HG03558 (cell line): ENCODE measurements at regions not wholly inside any gene's neighbourhood (a gene's known extent, or its start where the extent isn't known, plus 50 kb on each side); places are given as distances from the start of the nearest gene placed in this dataset.
"Not testable (repeated sequence)": the region's sequence is repeated elsewhere in the genome, so short reads cannot be mapped to it uniquely, and the experiment has no call there.

Source experiments
- ATAC-seq: cut with Tn5 transposase; IDR thresholded peaks from one replicate; pipeline ENCODE4 v1.9.1; 2021; ENCODE audit warnings: moderate number of reproducible peaks; ENCODE audit not compliant: unreplicated experiment; ENCODE audit errors: extremely low read depth

- no peak for ATAC-seq
These were observed 242.8 kb downstream of the GJA1 start for GRCh38 chr6:121678245-121678644.

- ATAC-seq: no peak
These were observed 244.6 kb downstream of the GJA1 start for GRCh38 chr6:121680058-121680457.

- ATAC-seq: no peak
These were observed 247.2 kb downstream of the GJA1 start for GRCh38 chr6:121682666-121683065.

- ATAC-seq: not testable (repeated sequence)
These were observed 250.4 kb downstream of the GJA1 start for GRCh38 chr6:121685806-121686205.

- no peak for ATAC-seq
These were observed 251.2 kb downstream of the GJA1 start for GRCh38 chr6:121686611-121687023.

- ATAC-seq: no peak
These were observed 253.5 kb downstream of the GJA1 start for GRCh38 chr6:121688974-121689373.

GRCh38 chr6:121691126-121691551, 255.7 kb downstream of the GJA1 start:
- no peak for ATAC-seq

- no peak for ATAC-seq
These were observed 258.9 kb downstream of the GJA1 start for GRCh38 chr6:121694389-121694788.

GRCh38 chr6:121694801-121695251, 259.4 kb downstream of the GJA1 start:
- no peak for ATAC-seq

- no peak for ATAC-seq
These were observed 259.9 kb downstream of the GJA1 start for GRCh38 chr6:121695329-121695728.

GRCh38 chr6:121697921-121698320, 262.5 kb downstream of the GJA1 start:
- ATAC-seq: no peak

- no peak for ATAC-seq
These were observed 263.2 kb downstream of the GJA1 start for GRCh38 chr6:121698617-121699016.

GRCh38 chr6:121703129-121703528, 267.7 kb downstream of the GJA1 start:
- ATAC-seq: not testable (repeated sequence)

- ATAC-seq: no peak
These were observed 276.0 kb downstream of the GJA1 start for GRCh38 chr6:121711472-121711871.

- no peak for ATAC-seq
These were observed 282.2 kb downstream of the GJA1 start for GRCh38 chr6:121717686-121718085.

GRCh38 chr6:121720867-121721266, 285.4 kb downstream of the GJA1 start:
- not testable (repeated sequence) for ATAC-seq

GRCh38 chr6:121723623-121724022, 288.2 kb downstream of the GJA1 start:
- no peak for ATAC-seq

GRCh38 chr6:121724576-121724975, 289.1 kb downstream of the GJA1 start:
- ATAC-seq: no peak

GRCh38 chr6:121726596-121726995, 291.1 kb downstream of the GJA1 start:
- ATAC-seq: no peak

GRCh38 chr6:121730616-121731015, 295.2 kb downstream of the GJA1 start:
- ATAC-seq: no peak

GRCh38 chr6:121731381-121731780, 295.9 kb downstream of the GJA1 start:
- no peak for ATAC-seq

GRCh38 chr6:121732641-121733040, 297.2 kb downstream of the GJA1 start:
- ATAC-seq: no peak

GRCh38 chr6:121733234-121733633, 297.8 kb downstream of the GJA1 start:
- ATAC-seq: no peak
